NCI-H82 (cell line): ENCODE measurements at regions not wholly inside any gene's neighbourhood (a gene's known extent, or its start where the extent isn't known, plus 50 kb on each side); places are given as distances from the start of the nearest gene placed in this dataset.

Experiments used
- DNase-seq: peaks from one replicate; lab custom pipeline; 2025; lab: John Stamatoyannopoulos, UW

- DNase-seq: no peak
Measured at GRCh38 chr12:67370979-67371378, 101.8 kb downstream of the CAND1 start.

- DNase-seq: no peak
Measured at GRCh38 chr12:67377021-67377420, 107.9 kb downstream of the CAND1 start.

GRCh38 chr12:67377541-67377940 is 108.4 kb downstream of the CAND1 start:
- DNase-seq: no peak

GRCh38 chr12:67382241-67382871 is 113.2 kb downstream of the CAND1 start:
- DNase-seq: no peak

GRCh38 chr12:67386869-67387565 is 117.9 kb downstream of the CAND1 start:
- no peak for DNase-seq

GRCh38 chr12:67388331-67389138 is 119.4 kb downstream of the CAND1 start:
- DNase-seq: peak; percentile 62

- no peak for DNase-seq
Measured at GRCh38 chr12:67390273-67390672, 121.1 kb downstream of the CAND1 start.

- DNase-seq: no peak
Measured at GRCh38 chr12:67391034-67391433, 121.9 kb downstream of the CAND1 start.

GRCh38 chr12:67391656-67392055 is 122.5 kb downstream of the CAND1 start:
- no peak for DNase-seq

- DNase-seq: no peak
Measured at GRCh38 chr12:67394550-67394949, 125.4 kb downstream of the CAND1 start.

GRCh38 chr12:67400742-67401141 is 131.6 kb downstream of the CAND1 start:
- DNase-seq: no peak

- no peak for DNase-seq
Measured at GRCh38 chr12:67410246-67410645, 141.1 kb downstream of the CAND1 start.

- DNase-seq: no peak
Measured at GRCh38 chr12:67410667-67411067, 141.5 kb downstream of the CAND1 start.

- no peak for DNase-seq
Measured at GRCh38 chr12:67411562-67411961, 142.4 kb downstream of the CAND1 start.

- no peak for DNase-seq
Measured at GRCh38 chr12:67413577-67413976, 144.4 kb downstream of the CAND1 start.

GRCh38 chr12:67414011-67414715 is 145.0 kb downstream of the CAND1 start:
- peak; percentile 68 for DNase-seq

- DNase-seq: peak; percentile 66
Measured at GRCh38 chr12:67415473-67415872, 146.3 kb downstream of the CAND1 start.

GRCh38 chr12:67419810-67420209 is 150.7 kb downstream of the CAND1 start:
- no peak for DNase-seq

GRCh38 chr12:67420506-67420905 is 151.3 kb downstream of the CAND1 start:
- no peak for DNase-seq

- DNase-seq: peak; percentile 73
Measured at GRCh38 chr12:67422081-67422480, 152.9 kb downstream of the CAND1 start.

GRCh38 chr12:67424784-67425183 is 155.6 kb downstream of the CAND1 start:
- no peak for DNase-seq

GRCh38 chr12:67425394-67425793 is 156.2 kb downstream of the CAND1 start:
- DNase-seq: no peak
